ENCODE measurements at regions not wholly inside any gene's neighbourhood (a gene's known extent, or its start where the extent isn't known, plus 50 kb on each side); places are given as distances from the start of the nearest gene placed in this dataset.
A peak's percentile ranks its signal among the peaks of the same experiment; 100 is the strongest.

DNA sequence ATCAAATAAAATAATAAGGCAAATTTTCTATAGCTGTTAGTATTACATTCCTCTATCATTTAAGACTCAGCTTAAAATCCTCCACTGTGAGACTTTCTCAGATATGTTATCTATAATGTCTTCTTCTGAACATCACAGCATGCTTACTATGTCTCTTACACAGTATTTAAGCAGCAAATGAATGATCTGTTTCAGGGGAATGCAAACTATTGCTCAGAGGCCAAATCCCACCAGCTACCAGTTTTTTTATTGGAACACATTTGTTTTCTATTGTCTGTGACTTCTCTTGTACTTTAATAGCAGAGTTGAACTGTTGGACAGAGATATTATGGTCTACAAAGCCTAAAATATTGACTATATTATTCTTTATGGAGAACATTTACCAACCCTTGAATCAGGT lies 59.6 kb downstream of the C3orf38 start:
- no peak for DNase-seq

DNA sequence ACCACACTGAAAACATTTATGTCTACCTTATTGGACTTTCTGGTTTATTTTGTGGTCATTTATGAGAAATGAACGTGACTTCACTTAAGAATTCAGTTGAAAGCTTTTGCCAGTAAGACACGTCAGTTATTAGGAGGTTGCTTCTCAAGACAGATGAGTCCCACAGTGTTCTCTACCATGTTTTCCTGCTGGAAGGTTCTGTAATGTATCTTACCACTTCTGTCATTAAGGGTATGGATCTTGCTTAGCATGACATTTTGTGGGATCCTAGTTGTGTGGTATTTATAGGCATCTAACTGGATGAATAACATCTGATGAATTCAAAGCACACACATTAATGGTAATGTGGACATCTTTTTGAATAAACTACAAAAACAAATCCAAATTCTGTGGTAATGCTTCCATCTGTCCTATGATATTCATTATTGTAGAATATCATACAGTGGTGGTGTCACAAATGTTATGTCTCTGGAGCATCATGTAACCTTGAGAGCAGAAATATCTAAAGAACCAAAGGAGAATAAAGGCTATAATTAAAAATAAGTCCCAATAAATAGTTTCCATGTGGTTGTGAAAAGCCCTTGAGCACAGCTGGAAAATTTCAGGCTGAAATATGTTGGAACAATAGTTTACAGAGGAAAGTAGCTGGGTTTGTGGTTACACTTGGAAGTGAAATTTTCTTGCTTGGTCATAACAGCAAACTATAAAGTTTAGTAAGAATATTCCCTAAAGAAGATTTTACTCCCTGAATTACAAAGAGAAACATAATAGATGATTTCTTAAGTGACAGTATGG lies 61.5 kb downstream of the C3orf38 start:
- no peak for DNase-seq

DNA sequence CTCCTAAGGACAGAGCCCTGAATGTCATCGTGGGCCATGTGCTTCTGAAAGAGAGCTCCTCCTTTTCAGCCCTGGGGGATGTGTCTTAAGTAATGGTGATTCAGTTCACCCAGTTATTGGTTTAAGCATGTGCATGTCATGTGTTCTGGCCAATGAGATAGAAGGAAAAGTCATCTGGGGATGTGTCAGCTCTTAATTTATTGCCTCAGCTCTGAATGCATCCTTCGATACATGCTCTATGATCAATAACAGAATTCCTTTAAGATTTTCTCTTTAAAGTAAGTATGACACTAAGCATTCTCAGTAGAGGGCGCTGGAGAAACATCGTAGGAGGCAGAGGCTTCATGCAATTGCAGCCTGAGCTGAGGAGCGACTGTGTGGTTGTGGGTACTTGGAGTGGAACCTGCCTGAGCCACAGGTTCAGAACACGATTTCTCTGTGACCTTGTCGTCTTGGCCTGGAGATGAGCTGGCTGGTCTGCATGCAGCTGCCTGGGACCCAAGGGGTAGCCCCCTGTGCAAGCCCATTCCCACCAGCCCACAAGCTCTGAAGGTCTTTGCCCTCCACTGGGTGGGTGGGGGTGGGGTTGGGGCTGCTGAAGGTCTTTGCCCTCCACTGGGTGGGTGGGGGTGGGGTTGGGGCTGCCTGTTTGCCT lies 69.5 kb downstream of the C3orf38 start:
- DNase-seq = peak in 36 of 56 donors; percentile 2 to 64 (median 16)

DNA sequence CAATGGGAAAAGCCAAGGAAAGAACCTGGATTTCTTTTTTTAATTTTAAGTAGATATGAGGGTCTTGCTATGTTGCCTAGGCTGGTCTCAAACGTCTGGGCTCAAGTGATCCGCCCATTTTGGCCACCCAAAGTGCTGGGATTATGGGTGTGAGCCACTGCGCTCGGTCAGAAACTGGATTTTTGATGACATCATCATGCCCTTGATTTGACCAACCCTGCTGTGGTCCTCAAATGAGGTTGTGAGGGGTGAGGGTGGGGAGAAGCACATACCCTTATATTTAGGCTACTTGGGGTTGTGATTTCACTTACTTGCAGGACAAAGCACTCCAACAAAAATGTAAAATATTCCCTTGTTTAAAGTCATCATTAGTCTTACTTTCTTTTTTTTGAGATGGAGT lies 70.4 kb downstream of the C3orf38 start:
- no peak for DNase-seq

DNA sequence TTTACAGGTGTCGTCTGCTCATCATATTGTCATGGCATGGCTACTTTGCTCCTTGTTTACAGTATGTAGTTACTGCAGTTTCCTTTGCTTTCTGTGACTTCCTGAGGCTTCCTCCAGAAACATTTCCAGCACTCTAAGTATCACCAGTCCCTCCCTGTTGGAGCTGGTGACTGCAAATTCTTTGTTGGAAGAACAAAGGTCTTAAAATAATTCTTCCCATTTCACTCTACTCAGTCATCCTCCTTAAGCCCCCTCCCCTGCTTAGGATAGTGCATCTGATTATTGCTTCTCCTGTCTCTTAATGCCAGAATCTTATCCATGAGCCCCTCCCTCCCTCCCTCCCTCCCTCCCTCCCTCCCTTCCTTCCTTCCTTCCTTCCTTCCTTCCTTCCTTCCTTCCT lies 72.0 kb downstream of the C3orf38 start:
- DNase-seq = no peak

DNA sequence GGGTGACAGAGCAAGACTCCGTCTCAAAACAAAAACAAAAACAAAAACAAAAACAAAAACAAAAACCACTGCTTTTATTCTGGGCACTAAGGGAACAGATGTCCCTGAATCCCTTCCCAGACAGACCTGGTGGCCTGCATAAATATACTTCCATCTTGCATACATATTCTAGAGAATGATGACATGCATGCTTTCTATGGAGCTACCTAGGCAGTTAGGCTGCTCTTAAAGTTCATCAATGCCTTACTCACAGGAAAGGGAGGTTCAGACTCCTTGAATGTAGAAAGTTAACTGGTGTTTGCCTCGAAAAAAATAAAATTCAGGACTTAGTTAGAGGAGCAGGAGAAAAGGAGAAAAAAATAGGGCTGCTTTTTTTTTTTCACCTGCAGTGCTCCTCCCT lies 72.6 kb downstream of the C3orf38 start:
- no peak for DNase-seq

DNA sequence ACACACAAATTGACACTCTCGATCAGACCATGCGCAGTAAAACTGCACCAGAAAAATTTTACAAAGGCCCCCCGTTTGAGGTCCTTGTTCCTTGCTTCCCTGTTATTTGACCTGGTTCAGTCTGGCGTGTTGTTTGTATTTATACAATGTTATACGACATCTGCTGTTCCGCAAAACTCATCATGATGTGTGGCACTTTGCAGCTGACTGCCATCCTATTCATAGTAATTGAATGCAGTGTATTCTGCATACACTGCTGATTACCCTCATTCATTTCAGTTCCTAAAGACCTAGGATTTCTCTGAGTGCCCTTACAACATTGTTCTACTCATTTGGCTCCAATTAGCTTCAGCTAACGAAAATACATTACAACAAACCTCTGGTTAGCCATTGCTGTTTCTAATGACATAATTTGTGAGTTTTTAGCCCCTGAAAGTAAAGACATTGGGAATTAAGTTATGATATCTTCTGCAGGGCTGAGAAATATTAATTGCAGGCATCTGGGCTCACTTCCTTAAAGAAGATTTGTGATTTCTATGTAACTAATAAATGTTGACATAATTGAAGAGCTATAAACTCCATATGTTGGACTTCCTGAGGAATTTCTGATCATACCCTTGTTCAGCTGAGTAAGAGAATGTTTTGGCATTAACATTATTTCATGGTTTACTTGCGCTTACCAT lies 75.7 kb downstream of the C3orf38 start:
- peak in 1 of 56 donors; percentile 5 for DNase-seq

DNA sequence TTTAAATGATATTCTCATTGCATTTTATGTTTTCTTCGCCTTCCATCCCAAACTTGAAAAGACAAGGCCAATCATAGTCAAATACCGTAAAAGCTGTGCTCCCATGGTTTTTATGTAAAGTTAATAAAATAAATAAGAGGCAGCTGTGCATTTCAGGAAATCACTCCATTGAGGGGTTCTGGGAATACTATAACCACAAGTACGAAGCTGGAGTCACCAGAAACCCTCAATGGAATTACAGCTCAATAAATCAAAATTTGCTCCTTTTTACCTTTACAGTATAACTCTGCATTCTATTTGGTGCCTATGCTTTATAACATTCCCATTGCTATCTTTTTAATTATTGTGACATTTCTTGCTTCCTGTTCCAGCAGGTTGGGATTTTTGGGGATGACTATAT lies 77.2 kb downstream of the C3orf38 start:
- no peak for DNase-seq

DNA sequence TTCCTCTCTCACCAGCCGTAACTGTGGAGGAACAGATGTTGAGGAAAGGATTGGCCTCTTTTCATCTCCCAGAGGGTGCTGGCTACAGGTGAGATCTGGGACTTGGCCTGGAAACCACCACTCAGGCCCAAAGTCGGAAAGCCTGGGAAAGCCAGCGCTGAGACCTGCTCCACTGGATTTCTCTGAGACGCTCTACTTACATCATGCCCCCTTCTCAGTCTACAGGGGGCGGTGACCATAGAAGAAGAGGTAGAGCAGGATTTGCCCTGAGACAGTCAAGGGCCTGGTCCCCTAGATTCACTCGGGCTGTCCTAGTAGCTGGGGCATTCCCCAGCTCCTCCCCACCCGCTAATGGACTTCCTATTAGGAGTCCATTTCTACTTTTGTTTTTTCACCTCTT lies 80.9 kb downstream of the C3orf38 start:
- DNase-seq = no peak

DNA sequence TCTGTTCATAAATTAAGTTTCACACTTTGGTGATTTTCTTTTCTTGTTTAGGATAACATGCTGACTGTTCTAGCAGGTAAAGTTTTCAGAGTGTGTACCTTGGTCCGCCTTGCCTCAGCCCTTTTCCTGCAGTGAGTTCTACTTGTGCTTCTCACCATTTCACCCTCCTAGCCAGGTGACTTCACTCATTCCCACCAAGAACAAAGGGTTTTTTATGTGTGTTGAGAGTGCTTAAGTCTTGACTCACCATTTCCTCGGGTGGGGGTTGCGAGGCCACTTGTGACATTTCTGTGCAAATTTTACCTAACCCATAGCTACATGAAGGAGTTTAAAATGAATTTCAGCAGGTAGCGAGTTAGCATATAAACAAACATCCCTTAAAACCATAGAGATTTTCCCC lies 81.4 kb downstream of the C3orf38 start:
- no peak for DNase-seq

DNA sequence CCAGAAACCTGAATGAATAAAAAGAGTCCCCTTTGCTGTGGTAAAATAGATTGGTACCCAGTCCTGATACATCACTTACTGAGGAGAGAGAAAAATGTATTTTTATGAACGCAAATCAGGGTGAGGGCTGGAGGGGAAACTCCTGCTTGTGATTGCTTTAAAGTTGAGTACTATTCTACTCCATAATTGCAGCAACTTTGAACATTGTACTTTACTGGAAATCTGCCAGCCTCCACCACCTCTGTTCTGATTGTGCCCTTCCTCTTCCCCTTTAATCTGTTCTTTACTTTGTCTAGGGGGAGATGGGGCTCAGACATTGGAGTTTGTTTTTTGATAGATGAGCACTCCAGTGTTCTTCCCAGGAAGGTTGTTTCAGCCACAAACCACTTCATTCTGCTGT lies 81.9 kb downstream of the C3orf38 start:
- DNase-seq = no peak

DNA sequence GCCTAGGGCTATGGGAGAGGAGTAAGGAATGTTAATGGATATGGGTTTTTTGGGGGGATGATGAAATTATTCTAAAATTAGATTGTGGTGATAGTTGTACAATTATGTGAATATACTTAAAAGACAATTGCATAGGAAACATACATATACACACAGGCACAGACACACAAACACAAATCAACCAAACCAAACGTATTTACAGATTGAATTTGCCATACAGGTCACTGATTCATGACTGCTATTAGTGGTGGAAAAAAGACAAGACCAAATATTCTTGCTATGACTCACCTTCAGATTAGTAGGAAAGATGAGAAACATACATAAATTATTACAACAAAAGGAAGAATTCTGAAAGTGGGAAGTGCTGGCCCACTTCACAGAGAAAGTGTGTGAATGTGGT lies 85.3 kb downstream of the C3orf38 start:
- no peak for DNase-seq

DNA sequence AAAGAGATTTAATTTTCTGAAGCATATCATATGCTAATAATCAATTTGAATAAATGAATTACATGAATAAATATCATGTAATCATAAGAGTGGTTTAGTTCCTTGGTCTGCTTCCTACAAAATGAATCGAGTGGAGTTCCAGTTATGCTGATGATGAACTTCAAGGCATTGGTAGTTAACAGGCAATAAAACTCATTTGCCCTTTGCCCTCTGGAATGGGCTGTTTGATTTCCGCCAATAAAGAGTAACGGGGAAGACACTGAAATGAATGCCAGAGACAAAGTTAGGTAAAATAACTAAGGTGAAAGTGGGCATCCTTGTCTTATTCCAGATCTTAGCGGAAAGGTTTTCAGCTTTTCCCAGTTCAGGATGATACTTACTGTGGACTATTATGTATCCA lies 90.1 kb downstream of the C3orf38 start:
- DNase-seq = no peak

DNA sequence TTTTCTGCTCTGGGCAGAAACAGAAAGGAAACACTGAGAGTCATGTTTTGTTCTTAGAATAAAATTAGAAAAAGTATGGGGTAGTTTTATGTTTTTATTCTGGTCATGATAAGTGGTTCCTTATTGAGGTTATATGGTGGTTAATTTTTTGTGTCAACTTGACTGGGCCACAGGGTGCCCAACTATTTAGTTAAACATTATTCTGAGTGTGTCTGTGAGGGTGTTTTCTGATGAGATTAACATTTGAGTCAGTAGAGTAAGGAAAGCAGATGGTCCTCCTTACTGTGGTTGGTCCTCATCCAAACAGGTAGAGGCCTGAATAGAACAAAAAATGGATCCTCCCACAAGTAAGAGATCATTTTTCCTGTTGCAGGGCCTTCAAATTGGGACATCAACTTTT lies 98.9 kb downstream of the C3orf38 start:
- no peak for DNase-seq

DNA sequence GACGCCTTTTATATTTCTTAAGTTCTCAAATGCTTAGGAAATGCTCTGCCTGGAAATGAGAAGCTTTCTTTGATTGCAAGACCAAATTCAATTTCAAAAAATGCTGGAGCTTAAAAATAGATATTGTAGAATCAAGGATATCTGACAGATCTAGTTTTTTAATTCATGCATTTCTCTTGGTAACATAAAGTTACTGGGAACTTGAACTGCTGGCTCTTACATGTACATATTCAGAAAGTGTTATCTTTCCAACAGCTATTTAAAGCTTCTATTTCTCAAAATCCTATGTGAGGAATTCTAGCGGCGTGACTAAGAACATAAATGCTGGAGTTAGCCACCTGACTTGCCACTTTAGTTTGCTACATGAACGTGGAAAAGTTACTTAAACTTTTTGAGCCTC lies 109.3 kb downstream of the C3orf38 start:
- DNase-seq = no peak

DNA sequence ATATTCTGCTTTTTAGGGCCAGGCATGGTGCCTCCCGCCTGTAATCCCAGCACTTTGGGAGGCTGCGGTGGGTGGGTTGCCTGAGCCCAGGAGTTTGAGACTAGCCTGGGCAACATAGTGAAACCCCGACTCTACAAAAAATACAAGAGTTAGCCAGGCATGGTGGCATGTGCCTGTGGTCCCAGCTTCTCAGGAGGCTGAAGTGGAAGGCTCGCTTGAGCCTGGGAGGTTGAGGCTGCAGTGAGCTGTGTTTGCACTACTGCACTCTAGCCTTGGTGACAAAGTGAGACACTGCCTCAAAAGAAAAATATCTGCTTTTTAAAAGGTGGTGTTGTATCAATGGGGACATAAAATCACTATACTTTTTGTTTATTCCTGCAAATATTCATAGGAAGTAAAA lies 112.8 kb downstream of the C3orf38 start:
- DNase-seq = no peak

DNA sequence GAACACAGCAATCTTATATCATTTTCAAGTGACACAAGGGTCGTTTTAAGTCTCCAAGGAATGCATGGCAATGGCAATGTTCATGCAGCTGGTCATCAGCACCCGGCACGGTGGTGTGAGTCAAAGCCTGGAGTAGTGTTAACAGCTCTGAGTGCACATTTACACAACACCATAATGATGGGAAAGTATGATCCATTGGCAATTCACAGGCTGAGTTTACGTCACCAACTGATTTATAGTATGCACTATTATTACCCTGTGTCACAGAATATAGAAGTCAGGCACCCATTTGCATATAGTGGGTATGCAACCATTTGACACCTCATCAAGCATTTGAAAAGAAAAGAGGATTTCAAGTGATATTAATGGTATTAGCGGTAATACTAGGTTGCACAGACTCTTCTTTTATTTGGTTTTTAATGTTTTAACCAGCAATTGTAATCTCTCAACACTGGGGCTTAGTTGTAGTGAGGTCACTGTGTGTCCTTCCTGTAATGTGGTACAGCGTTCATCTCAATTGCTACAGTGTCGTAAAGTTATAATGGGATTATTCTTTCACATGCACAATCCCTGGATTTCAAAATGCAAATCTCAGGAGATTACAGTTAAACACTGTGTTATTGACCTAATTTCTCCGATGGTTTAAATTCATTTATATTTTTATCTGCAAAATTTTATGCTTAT lies 113.8 kb downstream of the C3orf38 start:
- DNase-seq = no peak

DNA sequence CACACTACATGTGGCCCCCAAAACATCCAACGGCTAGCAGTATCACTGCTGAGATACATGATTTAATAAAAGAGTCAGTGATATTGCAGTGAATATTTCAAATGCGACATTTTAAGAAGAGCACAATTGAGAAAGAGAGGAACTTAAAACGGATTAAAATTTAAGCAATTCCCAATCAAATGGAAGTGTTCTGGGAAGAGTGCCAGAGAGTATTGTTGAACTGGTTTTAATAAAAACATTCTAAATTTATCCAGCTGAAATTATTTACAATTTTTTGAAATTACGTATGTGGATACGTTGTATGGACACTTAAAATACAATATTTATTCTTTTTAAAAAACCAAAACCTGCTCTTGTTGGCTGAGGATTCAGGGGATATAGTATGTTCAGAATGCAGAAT lies 117.7 kb downstream of the C3orf38 start:
- DNase-seq = no peak

DNA sequence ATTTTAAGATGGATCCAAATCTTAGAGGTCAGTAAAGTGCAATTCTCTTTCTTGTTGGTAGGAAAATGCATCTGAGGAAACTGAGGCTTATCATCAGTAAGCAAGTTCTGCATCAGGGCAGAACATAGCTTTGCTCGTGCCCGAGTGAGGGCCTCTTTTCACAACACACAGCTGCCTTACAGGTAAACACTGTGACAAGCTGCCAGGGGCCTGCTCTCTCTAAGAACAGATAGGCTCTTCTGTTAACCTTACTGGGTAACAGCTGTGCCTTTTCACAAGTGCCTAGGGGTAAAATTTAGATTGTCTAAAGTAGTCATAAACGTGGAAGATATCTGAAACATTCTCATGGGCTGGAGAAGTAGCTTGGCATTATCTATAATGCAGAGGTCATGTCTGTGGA lies 118.1 kb downstream of the C3orf38 start:
- DNase-seq = no peak

DNA sequence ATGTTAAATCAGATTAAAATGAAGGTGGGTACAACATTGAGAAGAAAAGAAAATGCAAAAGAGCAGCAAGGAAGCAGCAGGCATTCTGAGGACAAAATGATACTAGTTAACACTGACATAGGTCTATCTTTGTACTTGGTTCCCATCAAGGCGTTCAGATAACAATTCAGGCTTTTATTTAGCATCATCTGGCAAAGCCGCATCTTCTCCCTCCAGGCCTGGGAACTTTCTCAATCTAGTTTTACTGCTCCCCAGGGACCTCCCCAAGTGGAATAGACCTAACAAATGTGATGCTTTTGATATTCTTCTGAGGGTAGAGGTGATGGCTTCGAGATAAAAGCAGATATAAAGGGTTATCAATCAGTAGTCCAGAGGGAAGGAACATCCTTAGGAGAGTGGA lies 130.6 kb downstream of the C3orf38 start:
- no peak for DNase-seq

DNA sequence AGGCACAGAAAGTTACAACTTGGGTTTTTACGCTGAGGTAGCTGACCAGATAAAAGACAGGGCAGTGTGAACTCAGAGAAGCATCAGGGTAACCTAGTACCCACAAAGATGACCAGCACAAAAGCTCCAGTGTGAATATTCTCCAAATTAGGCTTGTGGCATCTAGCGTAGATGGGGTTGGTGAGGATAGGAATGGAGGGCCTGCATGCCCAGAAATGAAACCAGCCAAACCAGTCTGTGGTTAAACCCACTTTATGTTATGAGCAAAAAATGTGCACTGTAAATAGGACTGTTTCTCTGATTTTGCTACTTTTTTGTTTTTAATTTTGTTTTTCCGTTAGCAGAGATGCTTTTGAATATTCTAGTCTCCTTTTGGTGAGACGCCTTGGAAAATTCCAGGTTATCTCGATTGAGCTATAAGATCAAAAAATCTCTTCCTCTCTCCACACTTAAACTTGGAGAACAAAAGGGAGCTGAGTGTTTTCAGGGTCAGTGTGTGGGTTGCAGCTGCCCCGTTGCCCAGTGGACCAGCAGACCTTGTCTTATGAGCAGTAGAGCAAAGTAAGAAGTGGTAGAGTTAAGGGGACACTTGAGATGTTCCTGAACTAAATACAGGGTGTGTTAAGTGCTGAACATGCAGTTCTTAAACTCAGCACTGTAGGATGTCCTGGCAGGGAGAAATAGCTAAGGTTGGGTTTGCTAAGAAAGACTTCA lies 132.9 kb downstream of the C3orf38 start:
- DNase-seq = no peak

DNA sequence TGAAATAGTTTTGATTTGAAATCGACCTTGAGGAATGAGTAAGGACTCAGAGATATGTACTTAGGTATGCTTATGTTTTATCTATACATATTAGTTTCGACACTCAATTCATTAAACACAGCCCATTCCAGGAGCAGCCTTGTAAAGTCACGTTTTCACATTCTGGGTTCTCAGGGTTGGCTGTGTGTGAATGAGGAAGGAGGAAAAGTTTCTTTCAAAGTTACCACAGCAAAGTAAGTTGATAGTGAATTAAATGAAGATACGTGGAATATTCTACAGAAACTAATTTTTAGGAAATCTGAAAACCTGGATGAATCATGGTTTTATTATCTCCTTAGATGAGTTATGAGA lies 133.5 kb downstream of the C3orf38 start:
- DNase-seq = no peak

All from nucleus accumbens (tissue), 56 donors.